ENCODE measurements at regions not wholly inside any gene's neighbourhood (a gene's known extent, or its start where the extent isn't known, plus 50 kb on each side); places are given as distances from the start of the nearest gene placed in this dataset.
"Not testable (repeated sequence)": the region's sequence is repeated elsewhere in the genome, so short reads cannot be mapped to it uniquely, and the experiment has no call there.

- no peak for DNase-seq
These were observed 364.2 kb upstream of the CNTN3 start for GRCh38 chr3:74978684-74979083.

- not testable (repeated sequence) for DNase-seq
These were observed 370.8 kb upstream of the CNTN3 start for GRCh38 chr3:74985028-74985904.

DNA sequence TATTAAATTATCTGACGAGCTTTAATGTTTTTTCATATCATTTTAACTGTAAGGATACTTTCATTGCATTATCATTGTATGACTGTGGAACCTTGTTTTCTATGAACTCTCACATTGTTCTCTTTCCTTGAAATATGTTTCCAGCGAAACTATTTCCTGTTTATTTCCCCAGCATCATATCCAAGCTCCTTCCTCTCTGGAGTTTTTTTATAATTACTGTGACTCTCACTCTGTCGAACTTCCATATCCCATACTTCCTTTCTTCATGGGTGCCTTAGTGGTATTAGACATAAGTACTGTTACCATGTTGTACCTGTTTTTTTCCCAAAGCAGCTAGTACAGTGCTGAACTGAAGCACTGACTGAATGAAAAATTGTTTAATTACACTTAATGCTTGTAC lies 373.6 kb upstream of the CNTN3 start:
- no peak for DNase-seq

DNA sequence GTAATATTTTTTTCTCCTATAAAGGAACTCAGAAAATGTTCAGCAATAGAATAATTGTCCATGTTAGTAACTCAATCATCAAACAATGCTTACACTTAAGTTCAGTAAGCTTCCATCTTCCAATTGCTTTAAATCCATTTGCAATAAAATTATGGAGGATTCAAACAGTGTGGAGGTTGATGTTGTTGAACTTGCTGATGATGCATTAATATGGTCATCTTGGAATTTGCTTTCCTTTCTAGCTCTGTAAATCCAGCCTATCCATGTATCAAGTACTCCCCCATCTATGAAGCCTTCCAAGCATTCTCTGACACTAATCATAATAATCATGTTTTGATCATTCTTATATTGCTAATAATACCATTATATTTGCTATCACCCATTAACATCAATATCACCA lies 378.4 kb upstream of the CNTN3 start:
- DNase-seq = no peak

DNA sequence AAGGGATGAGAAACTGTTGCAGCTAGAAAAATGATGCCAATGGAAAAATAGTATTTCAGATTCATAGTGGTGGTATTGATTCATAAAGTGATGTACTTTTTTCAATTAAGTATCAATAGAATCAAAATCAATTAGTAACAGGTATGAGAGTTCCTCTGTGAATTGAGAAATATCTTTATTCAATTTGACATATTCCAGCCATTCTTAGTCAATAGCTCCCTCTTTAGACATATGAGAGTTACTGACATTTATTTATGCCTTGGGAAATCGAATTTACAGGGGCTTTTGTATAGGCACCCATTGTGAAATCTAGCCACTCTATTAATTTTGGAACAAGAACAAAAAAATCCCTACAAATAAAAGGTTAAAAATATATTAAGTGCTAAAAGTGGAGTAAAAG lies 386.9 kb upstream of the CNTN3 start:
- DNase-seq = no peak

DNA sequence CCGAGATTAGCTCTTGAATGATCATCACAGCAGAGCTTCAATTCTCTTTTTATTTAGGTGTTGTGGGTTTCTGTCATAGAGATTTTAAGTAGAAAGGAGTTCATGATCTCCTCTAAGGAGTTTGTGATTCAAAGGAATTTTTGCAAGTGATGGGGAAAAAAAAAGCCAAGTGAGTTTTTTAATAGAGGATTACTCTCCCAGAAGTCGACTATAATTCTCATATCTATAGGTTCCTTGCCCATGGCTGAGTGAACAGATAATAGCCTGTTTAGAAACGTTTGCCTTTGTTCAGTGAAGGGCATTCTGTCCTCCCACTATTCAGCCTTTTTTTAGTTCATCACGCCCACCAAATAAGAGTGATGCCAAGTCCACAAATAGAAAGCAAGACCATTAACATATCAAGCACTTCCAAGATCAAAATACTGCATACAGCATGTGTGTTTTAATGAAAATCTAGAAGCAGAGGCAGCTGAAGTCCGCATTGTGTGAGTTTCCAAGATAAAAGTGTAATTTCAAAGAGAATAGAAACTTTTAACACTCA lies 398.4 kb upstream of the CNTN3 start:
- no peak for DNase-seq

DNA sequence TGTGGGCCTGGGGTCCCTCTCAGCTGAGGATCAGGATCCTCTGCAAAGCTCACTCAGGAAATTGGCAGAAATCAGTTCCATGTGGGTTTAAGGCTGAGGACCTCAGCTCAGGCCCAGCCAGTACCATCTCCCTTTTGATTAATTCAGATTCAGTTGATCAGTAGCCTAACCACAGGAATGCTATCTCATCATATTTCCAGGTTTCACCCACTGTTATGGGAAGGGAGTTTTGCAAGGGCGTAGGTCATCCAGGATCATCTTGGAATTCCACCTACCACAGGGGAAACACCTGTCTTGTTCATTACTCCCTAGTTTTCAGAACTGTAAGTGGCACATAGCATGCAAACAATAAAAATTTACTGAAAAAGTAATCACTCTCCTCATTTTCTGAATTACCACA lies 399.5 kb upstream of the CNTN3 start:
- no peak for DNase-seq

GRCh38 chr3:75015280-75015679 lies 400.8 kb upstream of the CNTN3 start:
- no peak for DNase-seq

GRCh38 chr3:75035146-75035545 lies 420.7 kb upstream of the CNTN3 start:
- DNase-seq = no peak

GRCh38 chr3:75042941-75043340 lies 428.5 kb upstream of the CNTN3 start:
- DNase-seq = no peak

DNA sequence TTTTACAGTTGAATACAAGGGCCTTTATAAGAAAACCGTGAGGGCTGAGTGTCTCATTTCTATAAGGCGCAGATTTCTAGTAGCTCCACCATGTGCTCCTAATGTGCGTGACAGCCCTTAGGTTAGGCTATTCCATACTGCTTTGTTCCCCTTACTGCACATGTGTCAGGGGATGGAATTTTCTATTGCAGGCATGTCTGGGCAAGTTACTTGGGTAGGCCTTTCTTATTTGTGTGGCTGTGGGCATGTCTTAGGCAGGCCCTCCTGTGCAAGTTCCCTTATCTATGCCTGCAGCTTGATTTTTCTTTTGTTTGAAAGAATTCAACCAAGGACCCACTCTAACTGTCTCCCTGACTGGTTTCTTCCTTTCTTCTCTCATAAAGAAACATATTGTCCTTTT lies 434.2 kb upstream of the CNTN3 start:
- no peak for DNase-seq

DNA sequence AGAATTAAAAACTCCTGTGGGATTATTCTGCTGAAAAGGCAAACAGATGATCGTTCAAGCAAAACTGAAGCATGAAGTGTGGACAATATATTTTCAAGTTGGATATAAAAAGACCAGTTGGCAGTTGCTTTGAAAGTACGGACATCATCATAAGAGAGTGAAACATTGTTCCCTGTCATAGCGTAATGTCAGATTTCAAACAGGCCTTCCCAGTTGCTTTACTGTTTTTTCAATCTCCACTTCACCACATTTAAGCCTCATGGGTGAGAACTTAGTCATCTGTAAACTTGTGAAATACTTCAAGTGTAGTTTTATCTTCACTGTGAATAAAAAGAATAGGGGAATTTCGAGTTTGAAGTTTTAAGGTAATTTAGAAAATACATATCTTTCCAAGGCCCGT lies 435.1 kb upstream of the CNTN3 start:
- no peak for DNase-seq

DNA sequence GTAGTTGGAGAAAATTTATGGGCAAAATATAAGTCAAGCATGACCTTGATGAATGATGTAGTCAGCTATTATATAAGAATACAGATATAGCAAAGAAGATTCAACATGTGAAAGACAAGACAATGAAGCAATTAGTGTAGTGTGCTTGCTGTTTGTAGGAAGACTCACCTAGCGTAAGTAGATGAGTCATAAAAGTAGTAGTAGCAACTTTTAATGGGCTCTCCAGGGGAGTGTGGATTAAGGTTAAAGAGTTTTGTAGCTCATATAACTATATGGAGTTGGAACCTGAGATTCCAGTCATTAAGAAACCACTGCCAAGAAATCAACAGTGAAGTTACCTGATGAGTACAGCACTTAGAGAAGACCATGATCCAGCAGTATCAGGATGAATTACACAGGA lies 444.7 kb upstream of the CNTN3 start:
- no peak for DNase-seq

DNA sequence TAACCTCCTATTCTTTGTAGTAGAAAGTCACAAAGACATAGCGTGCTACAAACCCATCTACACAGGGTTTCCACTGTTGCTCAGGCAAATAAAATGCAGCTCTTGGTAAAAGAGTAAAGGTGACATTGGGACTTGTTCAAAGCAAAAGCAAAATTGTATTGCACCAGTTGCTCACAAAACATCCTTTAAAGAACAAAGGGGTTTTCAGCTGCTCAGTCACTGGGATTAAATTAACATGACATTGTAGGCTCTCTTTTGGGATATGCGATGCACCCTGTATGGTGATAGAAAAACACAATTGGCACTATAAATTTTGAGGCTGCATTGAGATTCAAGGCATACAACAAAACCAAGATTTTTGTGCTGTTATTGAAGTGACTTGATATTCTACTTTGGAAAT lies 447.3 kb upstream of the CNTN3 start:
- no peak for DNase-seq

DNA sequence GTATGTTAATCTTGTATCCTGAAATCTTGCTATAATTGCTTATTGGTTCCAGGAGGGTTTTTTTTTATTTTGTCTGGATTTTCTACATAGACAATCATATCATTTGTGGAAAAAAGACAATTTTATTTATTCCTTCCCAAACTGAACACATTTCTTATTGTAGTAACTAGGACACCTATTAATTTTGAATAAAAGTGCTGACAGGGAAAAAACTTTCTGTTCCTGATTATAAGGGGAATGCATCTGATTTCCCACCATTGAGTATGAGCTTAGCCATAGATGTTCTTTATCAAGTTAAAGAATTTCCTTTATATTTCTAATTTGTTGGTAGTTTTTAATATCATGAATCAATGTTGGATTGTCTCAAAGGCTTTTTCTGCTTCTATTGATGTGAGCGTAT lies 460.7 kb upstream of the CNTN3 start:
- no peak for DNase-seq

- no peak for DNase-seq
These were observed 462.0 kb upstream of the CNTN3 start for GRCh38 chr3:75076481-75076880.

DNA sequence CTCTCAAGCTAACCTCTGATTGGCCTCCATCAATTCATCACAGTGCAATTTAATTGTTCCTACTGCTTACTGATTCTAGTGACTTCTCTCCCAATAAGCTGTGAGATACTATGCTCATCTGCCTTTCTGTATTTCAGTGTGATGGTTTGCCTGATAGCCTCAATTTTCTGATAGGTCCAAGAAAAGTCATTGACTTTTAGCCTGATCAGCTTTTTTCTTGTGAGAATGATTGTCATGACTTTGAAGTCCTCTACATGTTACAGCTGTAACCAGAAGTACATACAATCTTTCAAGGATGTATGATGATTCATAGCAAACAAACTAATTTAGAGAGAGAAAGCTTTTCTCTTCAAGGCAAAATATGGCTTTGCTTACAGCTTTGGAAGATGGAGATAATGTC lies 463.8 kb upstream of the CNTN3 start:
- no peak for DNase-seq

GRCh38 chr3:75082845-75083244 lies 468.4 kb upstream of the CNTN3 start:
- no peak for DNase-seq

- no peak for DNase-seq
These were observed 475.4 kb upstream of the CNTN3 start for GRCh38 chr3:75089841-75090240.

DNA sequence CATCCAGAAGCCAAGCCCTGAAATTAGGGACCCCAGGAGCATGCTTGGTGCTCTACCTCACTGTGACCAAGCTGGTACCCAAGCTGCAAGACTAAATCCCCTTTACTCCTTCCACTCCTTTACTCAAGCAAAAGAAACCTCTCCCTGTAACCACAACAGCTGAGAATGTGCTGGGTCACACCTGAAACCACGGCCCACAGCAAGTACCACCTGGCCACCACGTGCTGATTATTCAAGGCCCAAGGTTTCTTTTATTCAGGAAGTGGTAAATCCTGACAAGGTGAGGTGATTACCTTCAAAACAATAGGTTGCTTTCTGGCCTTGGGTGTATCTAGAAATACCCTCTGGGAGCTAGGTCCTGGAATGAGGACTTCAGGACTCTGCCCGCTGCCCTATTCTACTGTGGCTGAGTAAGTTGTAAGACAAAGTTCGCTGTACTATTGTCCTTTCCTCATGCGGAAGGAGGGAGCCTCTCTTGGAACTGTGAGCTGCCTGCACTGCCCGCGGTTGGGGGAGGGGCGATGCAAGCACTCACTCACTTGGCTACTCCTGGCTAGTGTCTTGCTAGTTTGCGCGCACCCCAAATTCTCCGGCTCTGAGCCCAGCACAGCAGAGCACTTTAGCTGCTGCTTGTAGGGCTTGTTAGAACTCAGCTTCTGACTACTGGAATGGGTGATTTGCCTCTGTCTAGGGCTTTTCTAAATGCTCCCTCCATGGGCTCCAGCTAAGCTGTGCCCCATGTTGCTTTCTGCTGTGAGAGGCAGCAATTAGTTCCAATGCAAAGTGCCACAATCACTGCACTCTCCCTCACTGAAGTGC lies 487.1 kb upstream of the CNTN3 start:
- no peak for DNase-seq

DNA sequence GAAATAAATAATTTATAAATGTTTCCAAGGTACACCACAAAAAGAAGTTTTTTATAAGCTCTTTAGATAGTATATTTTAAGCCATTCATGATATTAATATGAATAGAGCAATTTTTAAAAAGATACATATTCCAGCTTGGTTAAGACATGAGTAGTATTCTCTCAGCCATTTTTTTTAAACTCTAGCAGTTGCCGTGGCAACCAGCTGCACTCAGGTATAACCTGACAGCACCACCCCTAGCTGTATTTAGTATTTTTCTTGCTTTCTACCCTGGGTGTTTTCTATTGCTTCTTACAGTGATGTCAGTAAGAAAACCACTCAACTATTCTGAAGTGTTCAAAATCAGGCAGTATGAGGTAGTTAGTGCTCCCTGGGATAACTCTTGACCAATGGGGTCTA lies 496.3 kb upstream of the CNTN3 start:
- no peak for DNase-seq

GRCh38 chr3:75115695-75116094 lies 501.2 kb upstream of the CNTN3 start:
- no peak for DNase-seq

- DNase-seq = no peak
These were observed 504.3 kb upstream of the CNTN3 start for GRCh38 chr3:75118779-75119178.

DNA sequence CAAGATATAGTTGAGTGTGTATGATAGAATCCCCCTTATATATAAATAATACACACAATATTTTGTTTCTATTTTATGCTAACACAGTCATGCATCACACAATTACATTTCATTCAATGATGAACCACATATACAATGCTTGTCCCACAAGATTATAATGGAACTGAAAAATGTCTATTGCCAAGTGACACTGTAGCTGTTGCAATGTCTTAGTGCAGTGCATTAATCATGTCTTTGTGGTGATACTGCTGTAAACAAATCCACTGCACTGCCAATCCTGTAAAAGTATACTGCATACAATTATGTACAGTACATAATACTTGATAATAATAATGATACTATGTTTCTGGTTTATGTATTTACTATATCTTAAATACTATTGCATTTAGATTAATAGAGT lies 512.1 kb upstream of the CNTN3 start:
- DNase-seq = no peak
